Endothelial cell of umbilical vein (primary cell): ENCODE measurements at regions not wholly inside any gene's neighbourhood (a gene's known extent, or its start where the extent isn't known, plus 50 kb on each side); places are given as distances from the start of the nearest gene placed in this dataset.
A peak's percentile ranks its signal among the peaks of the same experiment; 100 is the strongest.

ENCODE experiments used
- BruUV-seq: library from RNA; stranded (reverse); fragments of 400-500 nt; replicated peaks from 2 replicates; lab custom pipeline; 2021; lab: Mats Ljungman, UMichigan
- CTCF ChIA-PET: fragments of 300-600, 350-600 bp; sonication (Branson Sonifier 250); formaldehyde crosslinking; loops from one replicate; lab custom pipeline; 2021; ENCODE audit warnings: antibody characterized with exemption, inconsistent platforms; lab: Charles Lee
- POLR2A ChIA-PET: fragments of 300-600, 350-600 bp; sonication (Branson Sonifier 250); formaldehyde crosslinking; loops from one replicate; lab custom pipeline; 2021; ENCODE audit warnings: antibody characterized with exemption, inconsistent platforms; lab: Charles Lee
- DNase-seq: peaks from one replicate; pipeline ENCODE4 v3.0.0-alpha.2; 2011; ENCODE audit warnings: low read depth, low spot score
- FAIRE-seq: peaks from 2 replicates; lab custom pipeline; 2011; peaks lifted over from hg19 to GRCh38; lab: Jason Lieb, UNC
- H2AFZ ChIP-seq: 2 replicates; pipeline ENCODE4 v1.6.0; 2012; ENCODE audit warnings: low read depth, low read length, control low read depth, inconsistent platforms
- H3K27ac ChIP-seq: 2 replicates; pipeline ENCODE4 v1.5.1; 2011; ENCODE audit warnings: low read depth, mild to moderate bottlenecking, control low read depth, low read length, moderate library complexity; ENCODE audit not compliant: insufficient read depth
- H3K27me3 ChIP-seq, 2 experiments: 2 replicates each; pipeline versions ENCODE4 v1.6.0 to v1.6.1; 2011; ENCODE audit warnings: low read length in 2 of 2, mixed read lengths in 1 of 2; ENCODE audit not compliant: control insufficient read depth in 2 of 2, insufficient read depth in 2 of 2
- H3K36me3 ChIP-seq, 2 experiments: 2 replicates in 1 of 2; 3 replicates in 1 of 2; pipeline ENCODE4 v1.5.1; 2011; ENCODE audit warnings: low read length in 2 of 2, mild to moderate bottlenecking in 1 of 2, moderate library complexity in 1 of 2; ENCODE audit not compliant: control insufficient read depth in 2 of 2, insufficient read depth in 2 of 2; ENCODE audit errors: extremely low read depth in 1 of 2
- H3K4me1 ChIP-seq: 3 replicates; pipeline ENCODE4 v1.5.1; 2011; ENCODE audit warnings: mild to moderate bottlenecking, low read length; ENCODE audit not compliant: control insufficient read depth, insufficient read depth; ENCODE audit errors: extremely low read depth
- H3K4me2 ChIP-seq: 2 replicates; pipeline ENCODE4 v1.6.1; 2011; ENCODE audit warnings: low read length, control low read depth, mixed read lengths; ENCODE audit not compliant: insufficient read depth
- H3K4me3 ChIP-seq, 3 experiments: fragments of 200-600 bp in 1 of 3; sonication (generic), shearing (Covaris generic) in 1 of 3; replicated peaks in 1 of 3; 2 replicates each; pipeline ENCODE4 v1.5.1; 2011 to 2016; ENCODE audit warnings: control low read depth in 3 of 3, low read length in 3 of 3, mild to moderate bottlenecking in 2 of 3, inconsistent platforms in 1 of 3, low read depth in 1 of 3, moderate library complexity in 1 of 3; ENCODE audit not compliant: insufficient read depth in 1 of 3
- H3K79me2 ChIP-seq: 2 replicates; pipeline ENCODE4 v1.6.0; 2012; ENCODE audit warnings: low read length, inconsistent platforms; ENCODE audit not compliant: control insufficient read depth, insufficient read depth
- H3K9ac ChIP-seq: replicated peaks from 2 replicates; pipeline ENCODE3; 2011; ENCODE audit warnings: low read length, control low read depth; ENCODE audit not compliant: insufficient read depth; ENCODE audit errors: extremely low read depth
- H3K9me1 ChIP-seq: replicated peaks from 3 replicates; pipeline ENCODE4 v1.6.0; 2011; ENCODE audit warnings: mild to moderate bottlenecking, low read length; ENCODE audit not compliant: control insufficient read depth, insufficient read depth; ENCODE audit errors: extremely low read depth
- H3K9me3 ChIP-seq: replicated peaks from 2 replicates; pipeline ENCODE4 v1.5.1; 2012; ENCODE audit warnings: low read length, inconsistent platforms; ENCODE audit not compliant: control insufficient read depth, insufficient read depth
- H4K20me1 ChIP-seq: replicated peaks from 2 replicates; pipeline ENCODE3; 2011; ENCODE audit warnings: mild to moderate bottlenecking, low read length; ENCODE audit not compliant: control insufficient read depth, insufficient read depth; ENCODE audit errors: extremely low read depth
- EZH2 ChIP-seq: IDR thresholded peaks from 2 replicates; pipeline ENCODE4 v1.6.1; 2012; ENCODE audit warnings: borderline replicate concordance, low read depth, mild to moderate bottlenecking, moderate library complexity, low read length, inconsistent platforms; ENCODE audit not compliant: severe bottlenecking
- FOS ChIP-seq: IDR thresholded peaks from 2 replicates; pipeline ENCODE4 v1.6.1; 2011; ENCODE audit warnings: mild to moderate bottlenecking, low read length, moderate library complexity, borderline replicate concordance; ENCODE audit not compliant: insufficient read depth
- GATA2 ChIP-seq: IDR thresholded peaks from 2 replicates; pipeline ENCODE4 v1.7.0; 2011; ENCODE audit warnings: low read depth, mild to moderate bottlenecking, moderate library complexity, mixed read lengths, low read length; ENCODE audit not compliant: insufficient read length, insufficient read depth
- JUN ChIP-seq: IDR thresholded peaks from 2 replicates; pipeline ENCODE4 v1.6.1; 2011; ENCODE audit warnings: borderline replicate concordance, low read depth; ENCODE audit not compliant: insufficient read length, insufficient read depth
- MYC ChIP-seq: IDR thresholded peaks from one replicate; pipeline ENCODE4 v1.6.1; 2011; ENCODE audit warnings: mild to moderate bottlenecking, low read depth, low read length
- POLR2A ChIP-seq: IDR thresholded peaks from 2 replicates; pipeline ENCODE4 v1.6.1; 2012; ENCODE audit warnings: low read depth, mild to moderate bottlenecking, control low read depth, low read length
- POLR2AphosphoS5 ChIP-seq: IDR thresholded peaks from 2 replicates; pipeline ENCODE4 v1.6.1; 2012; ENCODE audit warnings: low read depth, mild to moderate bottlenecking, control low read depth, low read length, moderate library complexity; ENCODE audit not compliant: insufficient read depth
- dilution Hi-C: fragments of 300-500 bp; cut with MboI; formaldehyde crosslinking; loops from one replicate; pipeline ENCODE4 v1.15.0; 2019; ENCODE audit warnings: low sequenced_read_pairs; ENCODE audit not compliant: extremely low pct_ligation_motif_present
- intact Hi-C: fragments of 100-400 bp; cut with micrococcal nuclease; formaldehyde crosslinking; loops from one replicate; pipeline ENCODE4 v1.10.0; 2022
- TF ChIP-seq, protein P1 (sequence below): IDR thresholded peaks from 2 replicates; pipeline ENCODE4 v1.6.1; 2011; ENCODE audit not compliant: insufficient read depth, insufficient read length
- TF ChIP-seq, protein P2 (sequence below), 2 donors: IDR thresholded peaks; 1 replicate in 1 of 2; 2 replicates in 1 of 2; pipeline ENCODE4 v1.5.1; 2011; ENCODE audit warnings: low read length in 2 of 2, mild to moderate bottlenecking in 2 of 2, moderate library complexity in 2 of 2, control low read depth in 1 of 2, inconsistent platforms in 1 of 2, low read depth in 1 of 2; ENCODE audit not compliant: insufficient read depth in 1 of 2; ENCODE audit errors: extremely low read depth in 1 of 2

DNA sequence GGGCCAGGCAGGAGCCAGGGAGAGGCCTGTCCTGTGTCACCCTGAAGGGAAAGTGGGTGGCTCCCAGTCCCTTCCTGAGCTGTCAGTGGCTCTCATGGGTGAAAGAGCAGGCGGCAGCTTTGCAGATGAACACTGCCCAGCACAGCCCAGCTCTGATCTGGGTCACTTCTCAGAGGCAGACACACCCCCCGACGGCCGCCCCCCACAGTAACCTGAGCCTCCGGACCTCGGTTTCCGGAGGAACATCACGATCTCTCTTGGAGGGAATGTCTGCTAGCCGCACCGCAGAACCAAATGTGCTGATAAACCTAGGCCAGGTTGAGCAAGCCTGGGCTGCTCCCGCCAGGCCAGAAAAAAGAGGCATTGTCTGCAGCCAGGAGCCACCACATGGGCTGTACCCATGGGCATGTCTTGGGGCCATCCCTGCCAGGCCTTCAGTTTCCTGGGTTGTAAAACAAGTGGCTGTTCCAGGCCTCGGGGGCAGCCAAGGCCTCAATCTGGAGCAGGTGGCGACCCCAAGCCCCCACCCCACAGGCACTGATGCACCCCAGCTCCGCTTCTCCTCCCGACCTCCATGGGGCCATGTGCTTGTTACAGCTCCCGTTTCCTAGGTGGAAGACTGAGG, 57.6 kb downstream of the NCOR2 start:
- FAIRE-seq (peak; percentile 8), DNase-seq (no peak)
- no TSS peak for BruUV-seq
- TF ChIP-seq GATA2 (no peak), FOS (no peak), POLR2AphosphoS5 (no peak), POLR2A (no peak), EZH2 (no peak), MYC (no peak), JUN (no peak)
- TF ChIP-seq, protein P1, sequence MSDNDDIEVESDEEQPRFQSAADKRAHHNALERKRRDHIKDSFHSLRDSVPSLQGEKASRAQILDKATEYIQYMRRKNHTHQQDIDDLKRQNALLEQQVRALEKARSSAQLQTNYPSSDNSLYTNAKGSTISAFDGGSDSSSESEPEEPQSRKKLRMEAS: no peak
- TF ChIP-seq, protein P2, sequence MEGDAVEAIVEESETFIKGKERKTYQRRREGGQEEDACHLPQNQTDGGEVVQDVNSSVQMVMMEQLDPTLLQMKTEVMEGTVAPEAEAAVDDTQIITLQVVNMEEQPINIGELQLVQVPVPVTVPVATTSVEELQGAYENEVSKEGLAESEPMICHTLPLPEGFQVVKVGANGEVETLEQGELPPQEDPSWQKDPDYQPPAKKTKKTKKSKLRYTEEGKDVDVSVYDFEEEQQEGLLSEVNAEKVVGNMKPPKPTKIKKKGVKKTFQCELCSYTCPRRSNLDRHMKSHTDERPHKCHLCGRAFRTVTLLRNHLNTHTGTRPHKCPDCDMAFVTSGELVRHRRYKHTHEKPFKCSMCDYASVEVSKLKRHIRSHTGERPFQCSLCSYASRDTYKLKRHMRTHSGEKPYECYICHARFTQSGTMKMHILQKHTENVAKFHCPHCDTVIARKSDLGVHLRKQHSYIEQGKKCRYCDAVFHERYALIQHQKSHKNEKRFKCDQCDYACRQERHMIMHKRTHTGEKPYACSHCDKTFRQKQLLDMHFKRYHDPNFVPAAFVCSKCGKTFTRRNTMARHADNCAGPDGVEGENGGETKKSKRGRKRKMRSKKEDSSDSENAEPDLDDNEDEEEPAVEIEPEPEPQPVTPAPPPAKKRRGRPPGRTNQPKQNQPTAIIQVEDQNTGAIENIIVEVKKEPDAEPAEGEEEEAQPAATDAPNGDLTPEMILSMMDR (IDR thresholded peaks at IDR 0.05; ENCODE audit: extremely low read depth in 1 of 2, insufficient read depth in 1 of 2, low read depth in 1 of 2, low read length in 2 of 2): no peak
- Histone ChIP-seq H2AFZ (no peak overlapping the region), H3K27ac (no peak overlapping the region), H3K27me3 (no peaks in the 10 kb centered on the region), H3K9ac (no peak overlapping the region), H3K4me2 (no peak overlapping the region), H4K20me1 (no peaks in the 10 kb centered on the region), H3K4me1 (peaks cover 50% of the 10 kb centered on the region), H3K4me3 (no peak overlapping the region), H3K9me1 (no peaks in the 10 kb centered on the region), H3K36me3 (no peaks in the 10 kb centered on the region), H3K9me3 (no peaks in the 10 kb centered on the region), H3K79me2 (peaks cover 40% of the 10 kb centered on the region)
- CTCF ChIA-PET: interaction anchor here (0.7 to 2.3 kb wide), 6 partner anchors 9 to 140 kb away, joined by 3 to 7 read pairs (median 5); no protein-coding TSS in a partner anchor
- intact Hi-C loops: no loop called here
- dilution Hi-C loops: no loop called here
- POLR2A ChIA-PET: no interaction called here
